Forelimb muscle (tissue), 1 donor: ENCODE measurements at regions not wholly inside any gene's neighbourhood (a gene's known extent, or its start where the extent isn't known, plus 50 kb on each side); places are given as distances from the start of the nearest gene placed in this dataset.
"Not testable (repeated sequence)": the region's sequence is repeated elsewhere in the genome, so short reads cannot be mapped to it uniquely, and the experiment has no call there.

Source experiments
- DNase-seq: peaks from one replicate; pipeline ENCODE4 v3.0.0-alpha.2; 2013; ENCODE audit warnings: low read depth

- DNase-seq, result no peak
These were observed 312.8 kb upstream of the ZNF507 start for GRCh38 chr19:32032561-32032960.

GRCh38 chr19:32035626-32036025 lies 309.8 kb upstream of the ZNF507 start:
- DNase-seq, result no peak

- DNase-seq, result no peak
These were observed 307.1 kb upstream of the ZNF507 start for GRCh38 chr19:32038021-32038920.

GRCh38 chr19:32038961-32039360 lies 306.4 kb upstream of the ZNF507 start:
- DNase-seq, result no peak

GRCh38 chr19:32039440-32039839 lies 306.0 kb upstream of the ZNF507 start:
- DNase-seq, result no peak

GRCh38 chr19:32040236-32040635 lies 305.2 kb upstream of the ZNF507 start:
- DNase-seq, result no peak

- DNase-seq, result peak; percentile 34
These were observed 303.6 kb upstream of the ZNF507 start for GRCh38 chr19:32041681-32042292.

GRCh38 chr19:32047788-32048187 lies 297.6 kb upstream of the ZNF507 start:
- DNase-seq, result no peak

- DNase-seq, result no peak
These were observed 292.0 kb upstream of the ZNF507 start for GRCh38 chr19:32053376-32053775.

- DNase-seq, result no peak
These were observed 291.5 kb upstream of the ZNF507 start for GRCh38 chr19:32053861-32054260.

GRCh38 chr19:32058131-32058530 lies 287.3 kb upstream of the ZNF507 start:
- DNase-seq, result no peak

- DNase-seq, result no peak
These were observed 284.1 kb upstream of the ZNF507 start for GRCh38 chr19:32061315-32061714.

GRCh38 chr19:32063601-32064000 lies 281.8 kb upstream of the ZNF507 start:
- DNase-seq, result no peak

- DNase-seq, result no peak
These were observed 279.4 kb upstream of the ZNF507 start for GRCh38 chr19:32066056-32066455.

GRCh38 chr19:32067685-32068084 lies 277.7 kb upstream of the ZNF507 start:
- no peak for DNase-seq

GRCh38 chr19:32068793-32069192 lies 276.6 kb upstream of the ZNF507 start:
- no peak for DNase-seq

- no peak for DNase-seq
These were observed 275.3 kb upstream of the ZNF507 start for GRCh38 chr19:32070101-32070500.

- no peak for DNase-seq
These were observed 263.4 kb upstream of the ZNF507 start for GRCh38 chr19:32082028-32082427.

- not testable (repeated sequence) for DNase-seq
These were observed 260.6 kb upstream of the ZNF507 start for GRCh38 chr19:32084756-32085363.

GRCh38 chr19:32091241-32091640 lies 254.2 kb upstream of the ZNF507 start:
- DNase-seq, result no peak

- DNase-seq, result no peak
These were observed 248.4 kb upstream of the ZNF507 start for GRCh38 chr19:32097011-32097410.

- no peak for DNase-seq
These were observed 247.8 kb upstream of the ZNF507 start for GRCh38 chr19:32097620-32098019.

GRCh38 chr19:32098968-32099367 lies 246.4 kb upstream of the ZNF507 start:
- no peak for DNase-seq
